ENCODE measurements at regions not wholly inside any gene's neighbourhood (a gene's known extent, or its start where the extent isn't known, plus 50 kb on each side); places are given as distances from the start of the nearest gene placed in this dataset.
"Not testable (repeated sequence)": the region's sequence is repeated elsewhere in the genome, so short reads cannot be mapped to it uniquely, and the experiment has no call there.

DNA sequence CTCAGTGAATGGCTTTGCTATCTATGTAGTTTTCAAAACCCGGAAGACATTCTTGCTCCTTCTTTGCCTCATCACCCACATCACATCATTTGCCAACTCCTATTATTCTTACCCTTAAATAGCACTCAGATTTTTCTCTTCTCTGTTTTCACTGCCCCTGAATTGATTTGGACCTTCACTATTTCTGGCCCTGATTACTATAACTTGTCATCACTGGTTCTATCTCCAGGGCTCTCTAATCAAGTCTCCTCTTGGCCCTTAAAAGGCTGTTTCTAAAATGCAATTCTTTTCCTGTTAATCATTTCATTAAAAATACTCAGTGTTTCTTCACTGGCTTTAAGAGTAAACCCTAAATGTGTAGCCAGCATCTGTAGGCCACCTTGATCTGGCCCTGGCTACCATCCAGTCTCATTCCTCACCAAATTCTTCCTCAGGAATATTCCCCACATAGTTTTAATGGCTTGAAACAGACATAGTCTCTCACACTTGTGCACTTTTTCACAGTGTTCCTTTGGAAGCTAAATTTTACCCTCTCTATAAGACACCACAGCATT lies 437.1 kb upstream of the CBLB start:
- WGBS, 2 donors, result 54 to 81% methylated on average over 1 of the region's 1 CpG
- TF ChIP-seq POLR2A (IDR thresholded peaks at IDR 0.05), result no peak
- TF ChIP-seq, protein P1, sequence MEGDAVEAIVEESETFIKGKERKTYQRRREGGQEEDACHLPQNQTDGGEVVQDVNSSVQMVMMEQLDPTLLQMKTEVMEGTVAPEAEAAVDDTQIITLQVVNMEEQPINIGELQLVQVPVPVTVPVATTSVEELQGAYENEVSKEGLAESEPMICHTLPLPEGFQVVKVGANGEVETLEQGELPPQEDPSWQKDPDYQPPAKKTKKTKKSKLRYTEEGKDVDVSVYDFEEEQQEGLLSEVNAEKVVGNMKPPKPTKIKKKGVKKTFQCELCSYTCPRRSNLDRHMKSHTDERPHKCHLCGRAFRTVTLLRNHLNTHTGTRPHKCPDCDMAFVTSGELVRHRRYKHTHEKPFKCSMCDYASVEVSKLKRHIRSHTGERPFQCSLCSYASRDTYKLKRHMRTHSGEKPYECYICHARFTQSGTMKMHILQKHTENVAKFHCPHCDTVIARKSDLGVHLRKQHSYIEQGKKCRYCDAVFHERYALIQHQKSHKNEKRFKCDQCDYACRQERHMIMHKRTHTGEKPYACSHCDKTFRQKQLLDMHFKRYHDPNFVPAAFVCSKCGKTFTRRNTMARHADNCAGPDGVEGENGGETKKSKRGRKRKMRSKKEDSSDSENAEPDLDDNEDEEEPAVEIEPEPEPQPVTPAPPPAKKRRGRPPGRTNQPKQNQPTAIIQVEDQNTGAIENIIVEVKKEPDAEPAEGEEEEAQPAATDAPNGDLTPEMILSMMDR (IDR thresholded peaks at IDR 0.05), result no peak
- H3K27me3 ChIP-seq, result no peaks in the 10 kb centered on the region
- intact Hi-C loops (cut with DNase I), result no loop called here
- no peak overlapping the region for H3K27ac ChIP-seq
- H3K4me1 ChIP-seq, result no peaks in the 10 kb centered on the region
- H3K36me3 ChIP-seq (replicated peaks in 1 of 2; ENCODE audit: insufficient read depth in 1 of 2, low read depth in 2 of 2), result no peaks in the 10 kb centered on the region
- no peaks in the 10 kb centered on the region for H3K9me3 ChIP-seq
- DNase-seq, result no peak
- ATAC-seq, result no peak
- H3K4me3 ChIP-seq, result no peak overlapping the region

DNA sequence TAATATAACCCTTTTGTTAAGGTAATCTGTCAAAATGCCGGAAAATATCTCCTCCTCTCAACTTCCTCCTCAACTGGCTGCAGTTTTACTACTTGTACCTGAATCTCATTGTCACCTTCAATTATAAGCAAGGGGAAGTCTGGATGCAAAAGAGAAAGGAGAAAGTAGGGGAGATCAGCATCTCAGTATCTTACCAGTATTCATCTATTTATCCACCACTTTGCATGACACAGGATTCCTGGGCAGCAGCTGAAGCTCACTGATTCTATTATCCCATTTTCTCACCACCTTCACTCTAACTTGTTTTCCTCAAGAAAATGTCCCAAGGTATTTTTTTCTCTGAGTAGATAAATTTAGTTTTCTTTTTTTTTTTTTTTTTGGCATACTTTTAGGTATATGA lies 440.5 kb upstream of the CBLB start:
- no peak for DNase-seq
- no peaks in the 10 kb centered on the region for H3K4me1 ChIP-seq
- no peak for ATAC-seq
- H3K27ac ChIP-seq, result no peak overlapping the region
- intact Hi-C loops (cut with DNase I), result no loop called here
- no peaks in the 10 kb centered on the region for H3K27me3 ChIP-seq
- H3K36me3 ChIP-seq (replicated peaks in 1 of 2; ENCODE audit: insufficient read depth in 1 of 2, low read depth in 2 of 2), result no peaks in the 10 kb centered on the region
- H3K4me3 ChIP-seq, result no peak overlapping the region
- 76 to 82% methylated on average over 1 of the region's 1 CpG for WGBS, 2 donors
- H3K9me3 ChIP-seq, result no peaks in the 10 kb centered on the region
- TF ChIP-seq, protein P1 (IDR thresholded peaks at IDR 0.05), result no peak
- no peak for TF ChIP-seq POLR2A (IDR thresholded peaks at IDR 0.05)

DNA sequence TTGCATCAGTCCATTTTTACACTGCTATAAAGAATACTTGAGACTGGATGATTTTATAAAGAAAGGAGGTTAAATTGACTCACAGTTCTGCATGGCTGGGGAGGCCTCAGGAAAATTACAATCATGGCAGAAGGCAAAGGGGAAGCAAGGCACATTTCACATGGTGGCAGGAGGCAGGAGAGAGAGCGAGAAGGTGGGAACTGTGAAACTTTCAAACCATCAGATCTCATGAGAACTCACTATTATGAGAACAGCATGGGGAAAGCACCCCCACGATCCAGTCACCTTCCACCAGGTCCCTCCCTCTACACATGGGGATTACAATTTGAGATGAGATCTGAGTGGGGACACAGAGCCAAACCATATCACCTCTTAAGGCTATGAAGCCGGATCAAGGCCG lies 441.0 kb upstream of the CBLB start:
- H3K4me1 ChIP-seq; H3K9me3 ChIP-seq; H3K27me3 ChIP-seq; H3K4me3 ChIP-seq; intact Hi-C loops (cut with DNase I); DNase-seq; H3K27ac ChIP-seq; H3K36me3 ChIP-seq (replicated peaks in 1 of 2; ENCODE audit: insufficient read depth in 1 of 2, low read depth in 2 of 2); ATAC-seq: not testable (repeated sequence)
- WGBS, 2 donors, result 62 to 74% methylated on average over 4 of the region's 4 CpGs

DNA sequence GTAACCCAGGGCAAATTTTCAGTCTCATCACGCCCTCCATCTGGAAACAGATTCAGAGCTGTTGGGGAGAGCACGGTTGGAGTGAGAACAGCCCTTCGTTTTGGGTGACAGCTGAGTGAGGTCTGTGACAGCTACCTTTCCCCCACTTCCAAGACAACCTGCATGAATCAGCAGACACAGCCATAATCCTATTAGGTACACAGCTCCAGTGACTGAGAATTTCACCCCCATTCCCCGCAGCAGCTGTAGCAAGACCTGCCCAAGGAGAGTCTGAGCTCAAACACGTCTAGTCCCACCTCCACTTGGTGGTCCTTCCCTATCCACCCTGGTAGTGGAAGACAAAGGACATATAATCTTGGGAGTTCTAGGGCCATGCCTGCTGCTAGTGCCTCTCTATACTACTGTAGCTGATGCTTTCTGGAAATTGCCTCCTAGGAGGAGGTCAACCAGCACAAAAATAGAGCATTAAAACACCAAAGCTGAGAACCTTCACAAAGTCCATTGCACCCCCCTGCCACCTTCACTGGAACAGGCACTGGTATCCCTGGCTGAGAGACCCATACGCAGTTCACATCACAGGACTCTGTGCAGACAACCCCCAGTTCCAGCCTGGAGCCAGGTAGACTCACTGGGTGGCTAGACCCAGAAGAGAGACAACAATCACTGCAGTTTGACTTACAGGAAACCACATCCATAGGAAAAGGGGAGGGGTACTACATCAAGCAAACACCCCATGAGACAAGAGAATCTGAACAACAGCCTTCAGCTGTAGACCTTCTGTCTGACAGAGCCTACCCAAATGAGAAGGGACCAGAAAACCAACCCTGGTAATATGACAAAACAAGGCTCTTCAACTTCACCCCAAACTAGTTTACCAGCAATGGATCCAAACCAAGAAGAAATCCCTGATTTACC lies 448.6 kb upstream of the CBLB start:
- 59 to 76% methylated on average over 6 of the region's 6 CpGs for WGBS, 2 donors
- Histone ChIP-seq H3K27ac (no peak overlapping the region), H3K4me1 (no peaks in the 10 kb centered on the region), H3K27me3 (no peaks in the 10 kb centered on the region), H3K36me3 (replicated peaks in 1 of 2; ENCODE audit: insufficient read depth in 1 of 2, low read depth in 2 of 2) (no peaks in the 10 kb centered on the region), H3K9me3 (no peaks in the 10 kb centered on the region), H3K4me3 (no peak overlapping the region)
- intact Hi-C loops (cut with DNase I), result no loop called here
- no peak for ATAC-seq
- DNase-seq, result no peak
- no peak for TF ChIP-seq POLR2A (IDR thresholded peaks at IDR 0.05)
- TF ChIP-seq, protein P1 (IDR thresholded peaks at IDR 0.05), result no peak

DNA sequence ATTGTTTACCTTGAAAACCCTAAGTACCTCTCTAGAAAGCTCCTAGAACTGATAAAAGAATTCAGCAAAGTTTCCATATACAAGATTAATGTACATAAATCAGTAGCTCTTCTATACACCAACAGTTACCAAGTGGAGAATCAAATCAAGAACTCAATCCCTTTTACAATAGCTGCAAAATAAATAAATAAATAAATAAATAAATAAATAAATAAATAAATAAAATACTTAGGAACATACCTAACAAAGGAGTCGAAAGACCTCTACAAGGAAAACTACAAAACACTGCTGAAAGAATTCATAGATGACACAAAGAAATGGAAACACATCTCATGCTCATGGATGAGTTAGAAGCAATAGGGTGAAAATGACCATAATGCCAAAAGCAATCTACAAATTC lies 452.6 kb upstream of the CBLB start:
- H3K4me3 ChIP-seq; H3K27ac ChIP-seq; H3K27me3 ChIP-seq; ATAC-seq; H3K9me3 ChIP-seq; H3K36me3 ChIP-seq (replicated peaks in 1 of 2; ENCODE audit: insufficient read depth in 1 of 2, low read depth in 2 of 2); intact Hi-C loops (cut with DNase I); DNase-seq; H3K4me1 ChIP-seq: not testable (repeated sequence)
- 58 to 59% methylated on average over 1 of the region's 1 CpG for WGBS, 2 donors

All from body of pancreas (tissue), 4 donors.